ENCODE measurements at regions not wholly inside any gene's neighbourhood (a gene's known extent, or its start where the extent isn't known, plus 50 kb on each side); places are given as distances from the start of the nearest gene placed in this dataset.

DNA sequence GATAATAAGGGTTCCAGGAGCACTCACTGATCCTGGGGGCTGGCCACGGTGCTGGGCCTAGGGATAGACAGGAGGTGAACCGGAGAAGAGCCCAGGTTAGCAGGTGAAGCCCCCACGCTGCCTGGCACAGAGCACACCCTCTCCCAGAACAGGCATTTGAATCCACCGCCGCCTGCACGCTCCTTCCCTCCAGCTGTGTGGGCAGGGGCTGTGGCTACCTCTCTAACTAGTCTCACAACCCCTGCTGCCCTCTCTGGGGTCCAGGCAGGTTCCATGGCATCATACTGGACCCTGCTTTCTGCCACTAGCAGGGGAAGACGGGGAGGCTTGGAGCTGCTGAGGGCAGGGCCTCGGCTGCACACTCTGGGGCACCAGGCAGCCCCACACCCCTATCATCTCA lies 358.0 kb downstream of the CTTN start:
- TF ChIP-seq, protein P1, sequence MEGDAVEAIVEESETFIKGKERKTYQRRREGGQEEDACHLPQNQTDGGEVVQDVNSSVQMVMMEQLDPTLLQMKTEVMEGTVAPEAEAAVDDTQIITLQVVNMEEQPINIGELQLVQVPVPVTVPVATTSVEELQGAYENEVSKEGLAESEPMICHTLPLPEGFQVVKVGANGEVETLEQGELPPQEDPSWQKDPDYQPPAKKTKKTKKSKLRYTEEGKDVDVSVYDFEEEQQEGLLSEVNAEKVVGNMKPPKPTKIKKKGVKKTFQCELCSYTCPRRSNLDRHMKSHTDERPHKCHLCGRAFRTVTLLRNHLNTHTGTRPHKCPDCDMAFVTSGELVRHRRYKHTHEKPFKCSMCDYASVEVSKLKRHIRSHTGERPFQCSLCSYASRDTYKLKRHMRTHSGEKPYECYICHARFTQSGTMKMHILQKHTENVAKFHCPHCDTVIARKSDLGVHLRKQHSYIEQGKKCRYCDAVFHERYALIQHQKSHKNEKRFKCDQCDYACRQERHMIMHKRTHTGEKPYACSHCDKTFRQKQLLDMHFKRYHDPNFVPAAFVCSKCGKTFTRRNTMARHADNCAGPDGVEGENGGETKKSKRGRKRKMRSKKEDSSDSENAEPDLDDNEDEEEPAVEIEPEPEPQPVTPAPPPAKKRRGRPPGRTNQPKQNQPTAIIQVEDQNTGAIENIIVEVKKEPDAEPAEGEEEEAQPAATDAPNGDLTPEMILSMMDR (IDR thresholded peaks at IDR 0.05; ENCODE audit: insufficient read depth, low read length, poor library complexity, severe bottlenecking): no peak
- TF ChIP-seq EZH2phosphoT487 (conservative IDR thresholded peaks at IDR 0.05; ENCODE audit: low read length): no peak
